ENCODE measurements at regions not wholly inside any gene's neighbourhood (a gene's known extent, or its start where the extent isn't known, plus 50 kb on each side); places are given as distances from the start of the nearest gene placed in this dataset.
A peak's percentile ranks its signal among the peaks of the same experiment; 100 is the strongest.
"Not testable (repeated sequence)": the region's sequence is repeated elsewhere in the genome, so short reads cannot be mapped to it uniquely, and the experiment has no call there.

DNA sequence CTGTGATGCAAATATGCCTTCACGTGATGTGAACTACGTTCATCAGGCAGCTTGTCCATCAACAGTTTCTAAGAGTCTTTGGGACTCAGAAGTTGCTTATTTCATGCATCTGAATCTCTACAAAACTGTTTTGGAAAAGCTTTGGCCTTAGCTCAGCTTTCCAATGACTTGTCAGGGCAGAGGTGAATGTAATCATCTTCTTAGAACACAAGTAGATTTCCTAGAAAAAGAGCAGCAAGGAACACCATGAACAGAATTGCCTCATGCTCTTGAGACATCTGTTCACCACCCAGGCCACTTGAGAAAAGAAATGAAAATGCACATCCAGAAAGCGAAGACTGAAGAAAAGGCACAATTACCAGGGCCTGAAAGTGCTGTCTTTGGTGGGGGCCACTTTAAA, 105.8 kb upstream of the PDHA1 start:
- DNase-seq = peak; percentile 1

DNA sequence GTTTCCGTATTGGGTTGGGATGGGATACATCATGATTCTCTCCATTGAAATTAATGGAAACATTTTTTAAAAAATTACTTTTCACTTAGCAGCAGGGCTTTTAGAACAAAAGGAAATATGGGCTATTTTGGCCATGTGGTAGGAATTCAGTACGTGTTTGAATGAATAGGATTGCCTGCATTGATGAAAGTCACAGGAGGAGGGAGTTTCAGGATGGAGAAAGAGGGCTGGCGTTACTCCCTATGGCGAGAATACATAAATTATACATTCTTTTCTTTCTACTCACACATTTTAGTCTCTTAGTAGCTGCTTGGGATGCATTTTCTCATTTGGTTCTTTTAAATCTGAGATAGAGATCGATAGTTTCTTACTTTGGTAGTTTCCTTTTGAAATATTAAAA, 100.3 kb upstream of the PDHA1 start:
- DNase-seq = no peak

DNA sequence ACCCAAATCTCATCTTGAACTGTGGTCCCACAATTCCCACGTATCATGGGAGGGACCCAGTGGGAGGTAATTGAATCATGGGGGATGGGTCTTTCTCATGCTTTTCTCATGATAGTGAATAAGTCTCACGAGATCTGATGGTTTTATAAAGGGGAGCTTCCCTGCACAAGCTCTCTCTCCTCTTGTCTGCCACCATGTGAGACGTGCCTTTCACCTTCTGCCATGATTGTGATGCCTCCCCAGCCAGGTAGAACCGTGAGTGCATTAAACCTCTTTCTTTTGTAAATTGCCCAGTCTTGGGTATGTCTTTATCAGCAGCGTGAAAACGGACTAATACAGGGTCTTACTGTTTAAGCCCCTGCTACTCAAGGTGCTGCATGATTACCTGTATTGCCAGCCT, 98.8 kb upstream of the PDHA1 start:
- DNase-seq = not testable (repeated sequence)

DNA sequence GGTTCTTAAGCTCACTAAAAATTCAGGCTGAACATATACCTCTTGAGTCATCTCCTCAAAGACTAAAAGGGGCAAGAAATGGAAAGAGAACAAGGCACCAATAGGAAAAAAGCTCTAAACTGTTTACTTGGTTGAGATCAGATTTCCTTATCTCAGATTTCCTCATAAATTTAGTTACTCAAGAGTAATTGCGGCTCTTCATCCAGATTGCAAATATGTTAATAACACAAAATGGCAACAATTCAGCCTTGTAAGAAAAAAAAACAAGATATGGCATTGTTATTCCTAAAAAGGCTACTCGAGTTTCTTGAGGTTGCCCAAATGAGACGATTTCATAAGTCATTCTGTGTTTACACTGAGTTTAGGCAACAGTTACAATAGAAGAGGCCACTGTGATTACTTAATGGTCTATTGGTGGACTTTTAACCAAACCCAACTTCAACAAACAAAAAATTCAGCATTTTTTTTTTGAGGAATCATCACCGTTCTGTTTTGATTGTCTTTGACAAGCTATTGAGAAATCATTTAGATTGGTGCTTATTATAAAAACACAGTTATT, 97.9 kb upstream of the PDHA1 start:
- DNase-seq = no peak

DNA sequence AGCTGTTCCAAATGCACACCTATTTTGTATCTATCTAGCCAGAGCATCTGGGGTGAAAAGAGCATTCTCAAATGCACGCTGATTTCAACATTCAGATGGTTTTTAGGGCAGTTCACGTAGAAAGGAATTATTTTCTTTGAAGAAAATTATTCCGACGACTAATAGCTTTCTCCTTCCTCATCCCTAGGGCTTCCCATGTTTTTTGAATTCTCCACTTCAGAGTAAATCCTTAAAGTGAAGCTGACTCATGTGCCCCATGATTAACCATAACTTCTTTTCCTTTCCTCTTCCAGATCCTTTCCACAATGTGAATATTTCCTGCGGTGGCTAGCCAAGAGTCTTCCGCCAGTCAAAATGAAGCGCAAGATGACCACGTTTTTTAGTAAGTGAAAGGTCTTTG, 86.7 kb upstream of the PDHA1 start:
- DNase-seq = no peak

DNA sequence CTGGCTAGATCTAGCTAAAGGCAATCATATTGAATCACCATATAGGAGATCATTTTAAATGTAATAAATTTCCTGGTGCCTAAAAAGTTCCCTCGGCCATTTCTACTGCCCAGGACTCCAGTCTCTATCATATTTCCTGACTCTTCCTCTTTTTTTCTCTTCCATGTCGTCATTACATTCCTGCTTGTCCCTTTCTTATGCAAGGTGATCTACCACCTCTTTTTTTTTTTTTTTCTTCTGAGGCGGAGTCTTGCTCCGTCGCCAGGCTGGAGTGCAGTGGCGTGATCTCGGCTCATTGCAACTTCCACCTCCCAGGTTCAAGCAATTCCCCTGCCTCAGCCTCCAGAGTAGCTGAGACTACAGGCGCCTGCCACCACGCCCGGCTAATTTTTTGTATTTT, 82.7 kb upstream of the PDHA1 start:
- not testable (repeated sequence) for DNase-seq

DNA sequence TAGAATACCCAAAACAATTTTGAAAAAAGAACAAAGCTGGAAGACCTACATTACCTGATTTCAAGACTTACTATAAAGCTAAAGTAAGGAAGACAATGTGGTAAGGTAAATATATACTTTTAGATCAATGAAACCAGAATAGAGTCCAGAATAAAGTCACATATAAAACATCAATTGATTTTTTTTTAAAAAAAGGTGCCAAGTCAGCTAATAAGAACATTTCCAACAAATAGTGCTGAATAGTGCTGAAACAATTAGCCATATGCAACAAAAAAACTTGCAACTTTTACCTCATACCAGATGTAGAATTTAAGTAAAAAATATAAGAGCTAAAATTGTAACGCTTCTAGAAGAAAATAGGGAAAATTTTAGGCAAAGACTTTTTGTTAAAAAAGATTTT, 73.0 kb upstream of the PDHA1 start:
- DNase-seq = no peak

DNA sequence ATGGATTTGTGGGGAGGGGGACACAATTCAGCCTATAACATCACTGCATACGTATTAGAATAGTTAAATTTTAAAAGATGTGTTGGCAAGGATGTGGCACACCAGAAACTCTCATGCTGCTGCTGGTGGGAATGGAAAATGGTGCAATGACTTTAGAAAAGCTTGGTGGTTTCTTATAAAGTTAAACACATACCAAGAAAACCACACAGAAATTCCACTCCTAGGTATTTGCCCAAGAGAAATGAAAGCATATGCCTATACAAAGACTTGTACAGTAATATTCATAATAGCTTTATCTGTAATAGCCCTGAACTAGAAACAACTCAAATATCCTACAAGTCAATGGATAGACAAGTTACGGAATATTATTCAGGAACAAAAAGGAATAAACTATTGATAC, 71.3 kb upstream of the PDHA1 start:
- no peak for DNase-seq

DNA sequence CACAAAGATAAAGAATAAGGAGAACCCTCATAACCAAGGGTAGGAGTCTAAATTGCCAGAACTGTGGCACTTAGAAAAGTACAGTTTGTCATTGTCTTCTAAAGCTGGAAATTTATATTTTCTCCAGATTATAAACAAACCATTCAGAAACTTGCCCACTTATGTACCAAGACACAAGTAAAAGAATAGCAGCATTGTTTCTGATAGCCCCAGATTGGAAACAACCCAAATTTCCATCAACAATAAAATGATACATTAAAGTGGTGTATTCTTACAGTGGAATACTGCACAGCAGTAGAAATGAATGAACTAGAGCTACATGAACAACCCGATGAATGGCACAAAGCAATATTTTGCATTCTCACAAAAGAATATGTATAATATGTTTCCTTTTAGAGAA, 63.1 kb upstream of the PDHA1 start:
- DNase-seq = no peak

DNA sequence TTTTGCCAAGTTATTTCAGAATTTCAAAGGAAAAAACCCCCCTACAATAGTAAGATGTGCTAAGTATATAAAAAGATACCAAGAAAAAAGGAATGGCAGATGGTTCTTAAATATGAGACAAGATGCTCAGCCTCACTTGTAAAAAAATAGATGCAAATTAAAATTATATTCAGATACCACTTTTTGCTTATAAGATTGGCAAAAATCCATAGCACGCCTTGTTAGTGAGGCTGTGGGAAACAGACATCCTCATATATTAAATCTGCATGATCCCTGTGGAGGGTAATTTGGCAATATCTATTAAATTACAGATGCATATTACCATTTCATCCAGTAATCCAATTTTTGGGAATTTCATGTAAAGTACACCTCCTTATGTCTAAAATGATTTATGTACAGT, 62.5 kb upstream of the PDHA1 start:
- no peak for DNase-seq

DNA sequence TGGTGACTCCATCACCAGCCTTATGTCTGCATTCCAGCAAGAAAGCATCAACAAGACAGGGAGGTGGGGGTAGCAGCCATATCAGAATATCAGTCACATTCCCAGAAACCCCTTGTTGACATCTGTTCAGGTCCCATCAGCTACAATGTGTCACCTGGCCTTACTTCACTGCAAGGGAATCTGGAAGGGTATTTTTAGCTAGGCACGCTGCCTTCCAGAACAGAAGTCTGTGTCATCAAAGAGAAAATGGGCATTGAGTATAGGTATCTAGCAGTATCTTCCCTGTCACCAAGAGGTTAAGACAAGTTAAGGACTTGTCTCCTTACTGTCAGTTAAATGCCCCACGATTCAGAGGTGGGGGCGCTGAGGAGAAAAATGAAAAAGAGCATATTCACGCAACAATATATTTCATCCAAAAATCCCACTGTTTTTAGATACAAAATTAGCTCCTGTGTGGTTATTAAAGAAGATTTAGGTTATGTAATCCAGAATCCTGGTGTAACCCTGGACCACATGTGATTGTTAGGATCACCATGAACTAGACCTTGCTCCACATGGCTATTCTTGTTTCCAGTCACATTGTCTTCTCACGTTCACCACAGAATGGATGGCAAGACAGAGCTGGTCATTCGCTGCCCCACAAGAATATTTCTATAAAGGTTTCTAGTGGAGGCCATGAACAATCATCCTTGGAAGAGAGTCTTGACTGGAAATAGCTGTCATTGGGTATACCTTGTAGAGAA, 60.0 kb upstream of the PDHA1 start:
- DNase-seq = no peak

DNA sequence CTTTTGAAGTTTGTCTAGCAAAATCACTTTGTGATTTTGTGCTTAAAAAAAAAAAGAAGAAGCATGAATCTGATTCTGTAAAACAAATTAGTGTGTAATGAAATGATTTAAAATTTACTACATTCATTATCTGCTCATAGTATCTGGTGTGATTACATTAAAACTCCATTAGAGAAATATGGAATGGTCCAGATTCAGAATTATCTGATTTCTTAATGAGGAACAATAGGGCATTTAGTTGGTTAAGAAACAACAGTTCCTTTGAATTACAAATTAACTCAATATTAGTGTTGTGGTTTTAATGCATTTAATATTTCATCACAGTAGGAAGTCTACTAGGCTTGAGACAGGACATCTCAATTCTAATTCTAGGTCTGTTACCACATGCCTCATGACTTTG, 57.9 kb upstream of the PDHA1 start:
- no peak for DNase-seq

DNA sequence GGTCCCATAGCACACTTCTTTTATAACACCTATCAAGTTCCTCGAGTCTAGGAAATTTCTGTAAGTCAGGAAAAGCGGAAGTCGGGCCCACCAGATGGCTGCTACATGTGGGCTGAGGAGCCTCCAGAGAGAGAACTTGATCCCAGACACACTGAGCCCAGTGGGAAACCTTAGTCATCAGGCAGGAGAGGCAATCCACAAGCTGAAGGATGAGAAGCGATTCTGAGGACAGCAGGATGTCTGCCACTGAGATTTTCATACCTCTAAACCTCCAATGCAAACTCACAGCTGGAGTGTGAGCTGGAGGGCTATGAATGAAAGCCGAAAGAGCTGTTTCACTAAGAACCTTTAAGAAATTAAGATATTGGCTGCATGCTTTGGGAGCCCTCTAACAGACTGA, 52.6 kb upstream of the PDHA1 start:
- DNase-seq = no peak

DNA sequence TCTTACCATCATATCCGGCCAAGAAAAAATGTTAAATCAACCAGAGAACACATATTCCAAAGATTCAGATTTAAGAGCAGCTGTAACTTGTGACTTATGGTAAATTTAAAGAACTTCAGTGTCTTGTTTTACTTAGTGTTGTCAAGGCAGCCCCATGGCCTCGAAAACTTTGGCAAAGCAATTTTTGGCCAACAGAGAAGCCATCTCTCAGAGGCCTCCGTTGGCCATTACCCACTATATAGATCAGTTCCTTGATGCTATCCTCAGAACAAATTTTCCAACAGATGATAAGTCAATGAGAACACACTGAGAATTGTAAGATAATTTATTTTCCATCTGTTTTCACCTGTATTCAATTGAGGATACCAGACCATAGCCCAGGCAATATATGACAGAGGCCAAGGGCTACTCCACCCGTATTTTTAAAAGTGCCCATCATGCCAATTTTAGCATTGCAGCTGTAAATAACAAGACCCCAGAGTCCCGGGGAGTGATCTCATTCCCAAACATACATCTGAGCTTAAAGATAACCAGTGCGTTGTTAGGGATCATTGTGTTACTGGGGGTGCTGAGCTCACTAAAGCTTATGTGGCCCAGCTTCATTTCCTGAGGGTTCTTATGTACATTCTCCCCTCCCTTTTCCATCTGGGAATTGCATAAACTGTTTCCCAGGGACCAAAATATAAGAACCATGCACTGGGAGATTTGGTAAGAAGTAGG, 50.0 kb upstream of the PDHA1 start:
- peak; percentile 16 for DNase-seq

All from skin of body (tissue), 1 donor.